ENCODE measurements at regions not wholly inside any gene's neighbourhood (a gene's known extent, or its start where the extent isn't known, plus 50 kb on each side); places are given as distances from the start of the nearest gene placed in this dataset.

DNA sequence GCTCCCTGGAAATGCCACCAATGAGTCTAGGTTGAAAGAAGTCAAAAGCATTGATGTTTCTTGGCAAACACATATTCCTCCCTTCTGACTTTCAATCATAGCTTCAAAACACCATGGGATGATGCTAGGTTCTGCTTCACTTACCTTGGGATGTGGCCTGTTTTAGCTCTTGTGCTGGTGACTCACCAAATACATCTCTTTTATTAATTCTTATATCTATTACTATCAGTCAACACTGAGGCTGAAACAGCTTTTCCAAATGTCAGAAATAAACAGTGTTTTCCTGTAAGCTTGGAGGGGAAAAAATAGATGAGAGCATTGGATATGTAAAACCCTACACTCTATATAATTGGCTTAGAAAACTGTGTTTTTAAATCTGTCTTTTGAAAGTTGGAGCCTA is 245.4 kb upstream of the NREP start:
- TF ChIP-seq TAF1 (IDR thresholded peaks at IDR 0.05; ENCODE audit: borderline replicate concordance, low read depth, low read length) (no peak), POLR2A (IDR thresholded peaks at IDR 0.05; ENCODE audit: low read depth, low read length) (no peak), POLR2AphosphoS5 (IDR thresholded peaks at IDR 0.05; ENCODE audit: low read depth, low read length) (no peak)
